Peyer's patch (tissue), 4 donors: ENCODE measurements at regions not wholly inside any gene's neighbourhood (a gene's known extent, or its start where the extent isn't known, plus 50 kb on each side); places are given as distances from the start of the nearest gene placed in this dataset.

Experiments used
- POLR2A ChIP-seq, 2 donors: fragments of 450-650 bp; IDR thresholded peaks; one replicate each; pipeline ENCODE4 v1.5.1; 2017; ENCODE audit warnings: antibody characterized with exemption in 2 of 2, mild to moderate bottlenecking in 2 of 2, moderate library complexity in 2 of 2
- TF ChIP-seq, protein P1 (sequence below), 6 experiments: fragments of 450-650 bp in 4 of 6; fragments of 200-600 bp in 2 of 6; sonication (generic) in 1 of 6; IDR thresholded peaks; one replicate each; pipeline ENCODE4 v1.5.1; 2017 to 2019; ENCODE audit warnings: antibody characterized with exemption in 6 of 6, mild to moderate bottlenecking in 3 of 6, moderate library complexity in 1 of 6

GRCh38 chr2:133819906-133820305 lies 251.6 kb upstream of the NCKAP5 start:
- TF ChIP-seq, protein P1, sequence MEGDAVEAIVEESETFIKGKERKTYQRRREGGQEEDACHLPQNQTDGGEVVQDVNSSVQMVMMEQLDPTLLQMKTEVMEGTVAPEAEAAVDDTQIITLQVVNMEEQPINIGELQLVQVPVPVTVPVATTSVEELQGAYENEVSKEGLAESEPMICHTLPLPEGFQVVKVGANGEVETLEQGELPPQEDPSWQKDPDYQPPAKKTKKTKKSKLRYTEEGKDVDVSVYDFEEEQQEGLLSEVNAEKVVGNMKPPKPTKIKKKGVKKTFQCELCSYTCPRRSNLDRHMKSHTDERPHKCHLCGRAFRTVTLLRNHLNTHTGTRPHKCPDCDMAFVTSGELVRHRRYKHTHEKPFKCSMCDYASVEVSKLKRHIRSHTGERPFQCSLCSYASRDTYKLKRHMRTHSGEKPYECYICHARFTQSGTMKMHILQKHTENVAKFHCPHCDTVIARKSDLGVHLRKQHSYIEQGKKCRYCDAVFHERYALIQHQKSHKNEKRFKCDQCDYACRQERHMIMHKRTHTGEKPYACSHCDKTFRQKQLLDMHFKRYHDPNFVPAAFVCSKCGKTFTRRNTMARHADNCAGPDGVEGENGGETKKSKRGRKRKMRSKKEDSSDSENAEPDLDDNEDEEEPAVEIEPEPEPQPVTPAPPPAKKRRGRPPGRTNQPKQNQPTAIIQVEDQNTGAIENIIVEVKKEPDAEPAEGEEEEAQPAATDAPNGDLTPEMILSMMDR (IDR thresholded peaks at IDR 0.05): no peak
- no peak for TF ChIP-seq POLR2A (IDR thresholded peaks at IDR 0.05)
